Epithelial cell of proximal tubule (primary cell): ENCODE measurements at regions not wholly inside any gene's neighbourhood (a gene's known extent, or its start where the extent isn't known, plus 50 kb on each side); places are given as distances from the start of the nearest gene placed in this dataset.

Experiments used
- DNase-seq: peaks from one replicate; pipeline ENCODE4 v3.0.0-alpha.2; 2011; ENCODE audit warnings: low read depth
- H3K4me3 ChIP-seq: 2 replicates; pipeline ENCODE4 v1.5.1; 2011; ENCODE audit warnings: low read depth, mild to moderate bottlenecking, low read length
- CTCF ChIP-seq: conservative IDR thresholded peaks from 2 replicates; pipeline ENCODE4 v1.5.1; 2012; ENCODE audit warnings: low read depth, mild to moderate bottlenecking, low read length

- no peak for TF ChIP-seq CTCF
- no peak for DNase-seq
- no peak overlapping the region for H3K4me3 ChIP-seq
These were observed 92.3 kb upstream of the ANO1 start for GRCh38 chr11:69985641-69986439.

- no peak for TF ChIP-seq CTCF
- H3K4me3 ChIP-seq, result no peak overlapping the region
- DNase-seq, result no peak
These were observed 91.7 kb upstream of the ANO1 start for GRCh38 chr11:69986440-69986787.

GRCh38 chr11:69986830-69987229 is 91.3 kb upstream of the ANO1 start:
- DNase-seq, result no peak
- no peak for TF ChIP-seq CTCF
- no peak overlapping the region for H3K4me3 ChIP-seq

- no peak for DNase-seq
- no peak overlapping the region for H3K4me3 ChIP-seq
- TF ChIP-seq CTCF, result no peak
These were observed 86.1 kb upstream of the ANO1 start for GRCh38 chr11:69992026-69992425.

GRCh38 chr11:69992943-69993694 is 85.0 kb upstream of the ANO1 start:
- DNase-seq, result no peak
- TF ChIP-seq CTCF, result no peak
- H3K4me3 ChIP-seq, result no peak overlapping the region

GRCh38 chr11:69994810-69995209 is 83.3 kb upstream of the ANO1 start:
- no peak for DNase-seq
- no peak overlapping the region for H3K4me3 ChIP-seq
- no peak for TF ChIP-seq CTCF
